H1 (cell line): ENCODE measurements at regions not wholly inside any gene's neighbourhood (a gene's known extent, or its start where the extent isn't known, plus 50 kb on each side); places are given as distances from the start of the nearest gene placed in this dataset.

Experiments used
- CTCF ChIA-PET: fragments of 300-600 bp; sonication (Branson Sonifier 250); formaldehyde crosslinking; loops from one replicate; lab custom pipeline; 2021; ENCODE audit not compliant: partially characterized antibody; lab: Charles Lee
- POLR2A ChIA-PET: fragments of 300-600 bp; sonication (Branson Sonifier 250); formaldehyde crosslinking; loops from one replicate; lab custom pipeline; 2021; ENCODE audit warnings: inconsistent platforms; ENCODE audit not compliant: partially characterized antibody; lab: Charles Lee
- DNase-seq, 2 experiments: peaks; one replicate each; pipeline versions ENCODE4 v3.0.0 to v3.0.0-alpha.2; 2010 to 2022; ENCODE audit warnings: low spot score in 2 of 2, low read depth in 1 of 2, mixed read lengths in 1 of 2
- FAIRE-seq: peaks from 2 replicates; lab custom pipeline; 2011; peaks lifted over from hg19 to GRCh38; lab: Jason Lieb, UNC
- H2AFZ ChIP-seq: 2 replicates; pipeline ENCODE4 v1.8.1; 2012; ENCODE audit warnings: low read length, inconsistent platforms
- H2AK5ac ChIP-seq: 2 replicates; pipeline ENCODE4 v1.6.1; 2013; ENCODE audit warnings: low read depth, low read length
- H2BK120ac ChIP-seq: replicated peaks from 2 replicates; pipeline ENCODE3; 2013; ENCODE audit warnings: low read depth, low read length, inconsistent platforms
- H2BK12ac ChIP-seq: 2 replicates; pipeline ENCODE4 v1.6.1; 2013; ENCODE audit warnings: low read depth, low read length
- H2BK15ac ChIP-seq: 2 replicates; pipeline ENCODE4 v1.6.1; 2013; ENCODE audit warnings: low read length
- H2BK20ac ChIP-seq: 2 replicates; pipeline ENCODE4 v1.6.1; 2013; ENCODE audit warnings: low read length
- H2BK5ac ChIP-seq: 2 replicates; pipeline ENCODE4 v1.6.1; 2013; ENCODE audit warnings: low read depth, low read length
- H3K14ac ChIP-seq: 2 replicates; pipeline ENCODE4 v1.6.1; 2013; ENCODE audit warnings: inconsistent platforms; ENCODE audit not compliant: insufficient read length
- H3K18ac ChIP-seq: 2 replicates; pipeline ENCODE4 v1.6.1; 2013; ENCODE audit warnings: low read length; ENCODE audit errors: extremely low read depth
- H3K23ac ChIP-seq: 2 replicates; pipeline ENCODE4 v1.6.1; 2013; ENCODE audit warnings: inconsistent platforms; ENCODE audit not compliant: insufficient read length
- H3K23me2 ChIP-seq: 2 replicates; pipeline ENCODE4 v1.6.1; 2013; ENCODE audit warnings: low read depth, low read length
- H3K27ac ChIP-seq: 2 replicates; pipeline ENCODE4 v1.6.1; 2011; ENCODE audit warnings: low read depth, low read length, inconsistent platforms
- H3K27me3 ChIP-seq, 4 experiments: replicated peaks in 1 of 4; 1 replicate in 1 of 4; 2 replicates in 3 of 4; pipeline versions ENCODE4 v1.6.1 to v1.8.1; 2011 to 2013; ENCODE audit warnings: low read length in 3 of 4, mild to moderate bottlenecking in 3 of 4, inconsistent platforms in 2 of 4, mixed read lengths in 2 of 4, moderate library complexity in 1 of 4; ENCODE audit not compliant: control insufficient read depth in 3 of 4, insufficient read depth in 3 of 4; ENCODE audit errors: extremely low read depth in 1 of 4
- H3K36me3 ChIP-seq, 4 experiments: 2 replicates each; pipeline versions ENCODE4 v1.6.1 to v1.8.1; 2011 to 2013; ENCODE audit warnings: mild to moderate bottlenecking in 4 of 4, low read length in 3 of 4, moderate library complexity in 2 of 4, control low read depth in 1 of 4, inconsistent platforms in 1 of 4; ENCODE audit not compliant: insufficient read depth in 4 of 4, control insufficient read depth in 2 of 4
- H3K4ac ChIP-seq: replicated peaks from 2 replicates; pipeline ENCODE3; 2013; ENCODE audit warnings: low read length, low read depth, mixed read lengths, inconsistent platforms; ENCODE audit not compliant: insufficient read length
- H3K4me1 ChIP-seq, 4 experiments: replicated peaks in 1 of 4; 1 replicate in 1 of 4; 2 replicates in 3 of 4; pipeline versions ENCODE4 v1.6.1 to v1.8.1; 2011 to 2013; ENCODE audit warnings: low read length in 3 of 4, inconsistent platforms in 2 of 4, mixed read lengths in 1 of 4; ENCODE audit not compliant: insufficient read depth in 4 of 4, control insufficient read depth in 3 of 4
- H3K4me2 ChIP-seq, 2 experiments: 2 replicates each; pipeline versions ENCODE4 v1.6.1 to v1.8.1; 2011 to 2013; ENCODE audit warnings: low read depth in 2 of 2, low read length in 2 of 2, control low read depth in 1 of 2, inconsistent platforms in 1 of 2, mild to moderate bottlenecking in 1 of 2; ENCODE audit not compliant: insufficient read depth in 1 of 2
- H3K4me3 ChIP-seq, 4 experiments: fragments of 200-600, 300-600 bp in 1 of 4; sonication (generic), shearing (Covaris generic), sonication (Bioruptor Twin) in 1 of 4; 2 replicates each; pipeline versions ENCODE4 v1.5.1 to v1.8.1; 2011 to 2016; ENCODE audit warnings: low read length in 4 of 4, low read depth in 3 of 4, control low read depth in 2 of 4, inconsistent platforms in 2 of 4, mild to moderate bottlenecking in 2 of 4, mixed read lengths in 1 of 4, moderate library complexity in 1 of 4; ENCODE audit not compliant: insufficient read depth in 2 of 4; ENCODE audit errors: extremely low read depth in 1 of 4
- H3K56ac ChIP-seq: replicated peaks from 2 replicates; pipeline ENCODE3; 2013; ENCODE audit warnings: low read depth, mild to moderate bottlenecking, mixed read lengths, low read length, inconsistent platforms; ENCODE audit not compliant: insufficient read length
- H3K79me1 ChIP-seq: 2 replicates; pipeline ENCODE4 v1.6.1; 2013; ENCODE audit warnings: low read depth, low read length, control low read depth
- H3K79me2 ChIP-seq, 2 experiments: 2 replicates each; pipeline versions ENCODE4 v1.6.1 to v1.8.1; 2012 to 2013; ENCODE audit warnings: low read length in 2 of 2, mild to moderate bottlenecking in 2 of 2, inconsistent platforms in 1 of 2; ENCODE audit not compliant: insufficient read depth in 2 of 2, control insufficient read depth in 1 of 2
- H3K9ac ChIP-seq, 4 experiments: replicated peaks in 1 of 4; 1 replicate in 1 of 4; 2 replicates in 3 of 4; pipeline versions ENCODE4 v1.6.1 to v1.8.1; 2011 to 2013; ENCODE audit warnings: low read depth in 3 of 4, low read length in 3 of 4, control low read depth in 2 of 4, mild to moderate bottlenecking in 2 of 4, moderate library complexity in 2 of 4, inconsistent platforms in 1 of 4; ENCODE audit errors: extremely low read depth in 1 of 4
- H3K9me3 ChIP-seq, 2 experiments: 2 replicates each; pipeline versions ENCODE4 v1.6.1 to v1.8.1; 2012 to 2013; ENCODE audit warnings: mild to moderate bottlenecking in 2 of 2, moderate library complexity in 2 of 2, control low read depth in 1 of 2, inconsistent platforms in 1 of 2, low read depth in 1 of 2, low read length in 1 of 2, mixed read lengths in 1 of 2; ENCODE audit not compliant: insufficient read depth in 2 of 2
- H4K20me1 ChIP-seq, 2 experiments: replicated peaks in 1 of 2; 2 replicates each; pipeline versions ENCODE3 to v1.8.1; 2011 to 2013; ENCODE audit warnings: inconsistent platforms in 2 of 2, low read length in 2 of 2, mild to moderate bottlenecking in 1 of 2; ENCODE audit not compliant: insufficient read depth in 2 of 2, control insufficient read depth in 1 of 2
- H4K5ac ChIP-seq: 2 replicates; pipeline ENCODE4 v1.6.1; 2013; ENCODE audit warnings: low read length, low read depth, mixed read lengths, inconsistent platforms; ENCODE audit not compliant: insufficient read length
- H4K8ac ChIP-seq: 2 replicates; pipeline ENCODE4 v1.8.0; 2013; ENCODE audit warnings: mild to moderate bottlenecking, moderate library complexity, low read length, inconsistent platforms; ENCODE audit not compliant: insufficient read depth; ENCODE audit errors: extremely low read depth
- H4K91ac ChIP-seq: replicated peaks from 2 replicates; pipeline ENCODE3; 2013; ENCODE audit warnings: low read length, mixed read lengths, inconsistent platforms; ENCODE audit not compliant: insufficient read length
- BRCA1 ChIP-seq: IDR thresholded peaks from 2 replicates; pipeline ENCODE4 v1.6.1; 2012; ENCODE audit warnings: low read depth, low read length, improper control_type of control experiment
- HDAC2 ChIP-seq, 2 experiments: fragments of 300-600 bp in 1 of 2; sonication (generic) in 1 of 2; IDR thresholded peaks; 2 replicates each; pipeline ENCODE4 v1.6.1; 2011 to 2012; ENCODE audit warnings: low read depth in 2 of 2, low read length in 2 of 2, mild to moderate bottlenecking in 2 of 2, moderate library complexity in 2 of 2, borderline replicate concordance in 1 of 2, inconsistent platforms in 1 of 2
- MAFK ChIP-seq: IDR thresholded peaks from 2 replicates; pipeline ENCODE4 v1.6.1; 2012; ENCODE audit warnings: low read depth, mild to moderate bottlenecking, improper control_type of control experiment, low read length
- MAX ChIP-seq: IDR thresholded peaks from 2 replicates; pipeline ENCODE4 v1.6.1; 2012; ENCODE audit warnings: inconsistent platforms
- RXRA ChIP-seq: IDR thresholded peaks from 2 replicates; pipeline ENCODE4 v1.6.1; 2011; ENCODE audit warnings: low read depth, mild to moderate bottlenecking, low read length, moderate library complexity; ENCODE audit not compliant: insufficient read depth
- SIRT6 ChIP-seq: IDR thresholded peaks from one replicate; pipeline ENCODE4 v1.7.1; 2012; ENCODE audit warnings: low read length, inconsistent platforms
- SP2 ChIP-seq: IDR thresholded peaks from 2 replicates; pipeline ENCODE4 v1.6.1; 2012; ENCODE audit warnings: mild to moderate bottlenecking, low read length, inconsistent platforms
- WGBS, 2 experiments: shearing (Covaris generic) in 1 of 2; methylation state at CpG; one replicate each; pipeline versions ENCODE4 v1.1.6 to v1.1.7; 2013 to 2015; ENCODE audit warnings: low lambda C conversion rate in 2 of 2, mixed read lengths in 2 of 2, inconsistent platforms in 1 of 2, low coverage in 1 of 2, missing lambda C conversion rate in 1 of 2; ENCODE audit not compliant: insufficient replicate concordance in 2 of 2, insufficient coverage in 1 of 2, insufficient read length in 1 of 2; ENCODE audit errors: extremely low coverage in 1 of 2, missing lambda C conversion rate in 1 of 2; 5-methylcytosine and 5-hydroxymethylcytosine counted together

GRCh38 chr1:38287036-38287435 lies 240.4 kb upstream of the POU3F1 start:
- no peak overlapping the region for H3K23ac ChIP-seq
- H3K4me1 ChIP-seq: peaks cover 6 to 31% (median 16%) of the 10 kb centered on the region in 4 experiments
- H4K20me1 ChIP-seq: no peaks in the 10 kb centered on the region

More at GRCh38 chr1:38287036-38287435, 240.4 kb upstream of the POU3F1 start:
- H3K79me2 ChIP-seq: no peaks in the 10 kb centered on the region
- CTCF ChIA-PET: interaction anchor here (0.6 to 2.0 kb wide), 8 partner anchors 15 to 601 kb away, joined by 3 to 6 read pairs (median 4); no protein-coding TSS in a partner anchor
- H3K9ac ChIP-seq: no peak overlapping the region
- no peak overlapping the region for H2AK5ac ChIP-seq
- FAIRE-seq (no peak), DNase-seq (peak in 1 of 2 experiments; percentile 43)
- no peaks in the 10 kb centered on the region for H3K79me1 ChIP-seq
- H3K36me3 ChIP-seq: no peaks in the 10 kb centered on the region
- H3K14ac ChIP-seq: no peak overlapping the region
- H2AFZ ChIP-seq: no peak overlapping the region
- TF ChIP-seq HDAC2 (IDR thresholded peaks at IDR 0.05; ENCODE audit: borderline replicate concordance in 1 of 2, low read depth in 2 of 2, low read length in 2 of 2) (no peak), RXRA (no peak), MAX (no peak), MAFK (no peak), SIRT6 (no peak), SP2 (no peak), BRCA1 (no peak)
- H3K56ac ChIP-seq: no peak overlapping the region
- peak overlapping the region; percentile 3; the same call in 1 of the 2 replicates for H2BK12ac ChIP-seq
- no peak overlapping the region for H3K4ac ChIP-seq
- peak overlapping the region; percentile 72; the same call in 1 of the 2 replicates for H3K18ac ChIP-seq
- POLR2A ChIA-PET: interaction anchor here (0.6 to 3.1 kb wide), 4 partner anchors 9 to 259 kb away, joined by 3 to 15 read pairs (median 4); no protein-coding TSS in a partner anchor
- H3K23me2 ChIP-seq: no peaks in the 10 kb centered on the region
- peak overlapping the region; percentile 90 for H4K91ac ChIP-seq
- no peak overlapping the region for H2BK15ac ChIP-seq
- H2BK20ac ChIP-seq: peak overlapping the region; percentile 68; the same call in 1 of the 2 replicates
- H4K8ac ChIP-seq: no peak overlapping the region; the same call in 1 of the 2 replicates
- H4K5ac ChIP-seq: no peak overlapping the region
- H3K27me3 ChIP-seq: peaks cover 0 to 2% (median 0%) of the 10 kb centered on the region in 4 experiments; a peak in 2 of 7 replicates
- H3K4me3 ChIP-seq: no peak overlapping the region
- H3K4me2 ChIP-seq: no peak overlapping the region
- H2BK5ac ChIP-seq: no peak overlapping the region
- WGBS, 2 experiments: 93% methylated on average over 2 of the region's 2 CpGs; no CpG with 5 or more reads in 1 of the 2 experiments
- no peak overlapping the region for H3K27ac ChIP-seq
- peak overlapping the region; percentile 92 for H2BK120ac ChIP-seq
- H3K9me3 ChIP-seq: no peaks in the 10 kb centered on the region
